ENCODE measurements at regions not wholly inside any gene's neighbourhood (a gene's known extent, or its start where the extent isn't known, plus 50 kb on each side); places are given as distances from the start of the nearest gene placed in this dataset.
"Not testable (repeated sequence)": the region's sequence is repeated elsewhere in the genome, so short reads cannot be mapped to it uniquely, and the experiment has no call there.

GRCh38 chr7:112540839-112541577 is 60.2 kb downstream of the LSMEM1 start:
- DNase-seq (ENCODE audit: low spot score): no peak
- in situ Hi-C loops (cut with HindIII; ENCODE audit: low sequenced_read_pairs): no loop called here

GRCh38 chr7:112546723-112547513 is 66.1 kb downstream of the LSMEM1 start:
- in situ Hi-C loops (cut with HindIII; ENCODE audit: low sequenced_read_pairs): no loop called here
- DNase-seq (ENCODE audit: low spot score): no peak

GRCh38 chr7:112547916-112548315 is 67.1 kb downstream of the LSMEM1 start:
- in situ Hi-C loops (cut with HindIII; ENCODE audit: low sequenced_read_pairs): no loop called here
- DNase-seq (ENCODE audit: low spot score): no peak

GRCh38 chr7:112550468-112551060 is 69.8 kb downstream of the LSMEM1 start:
- in situ Hi-C loops (cut with HindIII; ENCODE audit: low sequenced_read_pairs): no loop called here
- no peak for DNase-seq (ENCODE audit: low spot score)

DNA sequence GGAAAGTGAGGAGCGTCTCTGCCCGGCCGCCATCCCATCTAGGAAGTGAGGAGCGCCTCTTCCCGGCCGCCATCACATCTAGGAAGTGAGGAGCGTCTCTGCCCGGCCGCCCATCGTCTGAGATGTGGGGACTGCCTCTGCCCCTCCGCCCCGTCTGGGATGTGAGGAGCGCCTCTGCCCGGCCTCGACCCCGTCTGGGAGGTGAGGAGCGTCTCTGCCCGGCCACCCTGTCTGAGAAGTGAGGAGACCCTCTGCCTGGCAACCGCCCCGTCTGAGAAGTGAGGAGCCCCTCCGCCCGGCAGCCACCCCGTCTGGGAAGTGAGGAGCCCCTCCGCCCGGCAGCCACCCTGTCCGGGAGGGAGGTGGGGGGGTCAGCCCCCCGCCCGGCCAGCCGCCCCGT is 70.7 kb downstream of the LSMEM1 start:
- in situ Hi-C loops (cut with HindIII; ENCODE audit: low sequenced_read_pairs); DNase-seq (ENCODE audit: low spot score): not testable (repeated sequence)

DNA sequence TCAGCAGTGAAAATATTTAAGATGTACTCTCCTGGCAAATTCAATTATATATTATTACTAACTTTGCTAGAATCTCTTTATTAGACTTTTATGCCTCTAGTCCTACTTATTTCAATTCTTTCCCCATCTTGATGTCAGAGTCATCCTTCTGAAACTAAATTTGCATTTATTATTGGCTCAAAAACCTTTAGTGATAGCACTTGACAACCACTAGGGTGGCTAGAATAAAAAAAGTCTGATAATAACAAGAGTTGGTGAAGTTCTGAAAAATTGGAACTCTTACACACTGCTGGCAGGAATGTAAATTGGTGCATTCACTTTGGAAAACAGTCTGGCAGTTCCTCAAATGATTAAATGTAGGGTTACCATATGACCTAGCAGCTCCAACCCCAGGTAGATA is 73.8 kb downstream of the LSMEM1 start:
- in situ Hi-C loops (cut with HindIII; ENCODE audit: low sequenced_read_pairs): no loop called here
- DNase-seq (ENCODE audit: low spot score): no peak

DNA sequence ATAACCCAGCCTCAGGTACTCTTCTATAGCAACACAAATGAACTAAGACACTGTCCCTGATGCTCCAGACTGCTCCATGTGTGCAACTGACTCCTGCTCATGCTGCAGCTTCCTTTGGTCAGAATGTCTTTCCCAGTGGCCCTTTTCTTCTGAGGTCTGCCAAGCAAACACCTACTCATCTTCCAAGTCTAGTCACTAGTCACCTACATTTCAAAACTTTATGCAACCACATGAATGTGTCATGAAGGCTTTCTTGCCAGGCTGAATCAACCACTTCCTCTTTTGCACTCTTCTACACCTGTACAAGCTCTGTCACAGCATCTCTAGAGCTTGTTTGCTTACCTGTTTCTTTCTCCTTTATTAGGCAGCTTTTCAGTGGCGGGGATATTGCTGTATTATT is 75.8 kb downstream of the LSMEM1 start:
- no peak for DNase-seq (ENCODE audit: low spot score)
- in situ Hi-C loops (cut with HindIII; ENCODE audit: low sequenced_read_pairs): no loop called here

DNA sequence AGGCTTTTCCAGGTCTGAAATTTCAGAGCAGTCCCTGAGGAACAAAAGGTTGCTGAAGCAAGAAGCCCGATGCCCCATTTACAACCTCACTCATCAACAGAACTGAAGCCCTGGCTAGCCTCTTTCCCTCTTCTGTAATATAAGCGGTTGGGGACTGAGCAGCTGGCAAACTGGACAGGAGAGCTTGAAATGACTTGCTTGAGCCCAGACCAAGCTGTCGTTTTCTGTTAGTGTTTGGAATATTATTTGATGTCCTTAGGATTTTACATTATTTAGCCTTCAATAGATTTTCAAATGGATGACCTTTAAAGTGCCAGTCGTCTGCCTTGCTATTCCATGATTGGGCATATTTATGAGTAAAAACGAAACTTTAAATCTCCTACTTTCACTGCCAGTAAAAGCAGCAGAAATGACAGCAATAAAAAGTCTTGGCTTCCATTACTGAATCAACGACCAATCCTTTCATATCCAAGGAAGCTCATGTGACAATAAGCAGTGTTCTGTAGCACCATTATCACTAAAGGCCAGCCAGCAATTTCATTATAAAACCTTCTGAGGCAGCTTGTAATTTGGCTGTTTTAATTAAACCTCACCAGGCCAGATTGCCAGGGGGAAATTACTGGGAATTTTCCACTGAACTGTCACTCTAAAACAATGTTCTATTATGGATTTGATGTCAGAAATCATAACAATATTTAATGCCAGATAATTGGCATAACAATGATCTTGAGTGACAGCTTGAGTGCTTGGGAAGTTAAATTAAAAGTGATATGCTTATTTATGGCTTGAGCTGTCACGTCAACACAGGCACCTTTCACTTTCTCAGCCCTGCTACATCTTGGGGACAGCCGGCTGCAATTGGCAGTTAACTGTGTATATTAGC is 85.9 kb downstream of the LSMEM1 start:
- DNase-seq (ENCODE audit: low spot score): peak; percentile 83
- in situ Hi-C loops (cut with HindIII; ENCODE audit: low sequenced_read_pairs): no loop called here

GRCh38 chr7:112567388-112567787 is 86.6 kb downstream of the LSMEM1 start:
- DNase-seq (ENCODE audit: low spot score): no peak
- in situ Hi-C loops (cut with HindIII; ENCODE audit: low sequenced_read_pairs): no loop called here

DNA sequence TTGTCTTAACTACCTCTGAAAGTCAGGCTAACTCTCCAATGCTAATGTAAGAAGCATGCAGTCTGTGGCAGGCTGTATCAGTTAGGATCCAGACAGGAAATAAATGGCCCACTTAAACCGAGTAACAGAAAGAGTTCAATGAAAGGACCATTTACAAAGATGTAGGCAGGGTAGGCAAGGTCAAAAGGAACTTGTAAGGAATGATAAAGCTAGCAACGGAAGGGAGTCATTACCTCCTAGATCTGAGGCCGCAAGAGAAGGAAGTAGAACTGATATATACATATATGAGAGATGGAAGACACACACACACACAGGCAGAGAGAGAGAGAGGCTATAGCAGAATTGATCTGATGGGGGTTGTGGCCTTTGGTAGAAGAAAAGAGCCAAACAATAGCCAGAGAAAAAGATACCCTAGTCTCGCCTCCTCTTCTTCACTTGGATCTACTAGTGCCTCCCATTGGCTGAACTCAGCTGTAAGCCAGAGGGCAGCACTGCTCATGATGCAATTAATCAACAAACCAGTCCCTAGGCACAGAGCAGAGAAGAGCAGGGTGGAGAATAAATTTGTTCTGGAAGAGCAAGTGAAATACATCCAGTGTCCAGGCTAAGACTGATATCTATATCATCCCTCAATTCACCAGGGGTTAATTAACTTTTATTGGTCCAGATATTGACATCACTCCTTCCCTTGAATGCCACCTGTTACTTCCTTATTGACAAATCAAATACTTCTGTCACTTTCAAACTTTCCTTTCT is 91.2 kb downstream of the LSMEM1 start:
- no peak for DNase-seq (ENCODE audit: low spot score)
- in situ Hi-C loops (cut with HindIII; ENCODE audit: low sequenced_read_pairs): no loop called here

DNA sequence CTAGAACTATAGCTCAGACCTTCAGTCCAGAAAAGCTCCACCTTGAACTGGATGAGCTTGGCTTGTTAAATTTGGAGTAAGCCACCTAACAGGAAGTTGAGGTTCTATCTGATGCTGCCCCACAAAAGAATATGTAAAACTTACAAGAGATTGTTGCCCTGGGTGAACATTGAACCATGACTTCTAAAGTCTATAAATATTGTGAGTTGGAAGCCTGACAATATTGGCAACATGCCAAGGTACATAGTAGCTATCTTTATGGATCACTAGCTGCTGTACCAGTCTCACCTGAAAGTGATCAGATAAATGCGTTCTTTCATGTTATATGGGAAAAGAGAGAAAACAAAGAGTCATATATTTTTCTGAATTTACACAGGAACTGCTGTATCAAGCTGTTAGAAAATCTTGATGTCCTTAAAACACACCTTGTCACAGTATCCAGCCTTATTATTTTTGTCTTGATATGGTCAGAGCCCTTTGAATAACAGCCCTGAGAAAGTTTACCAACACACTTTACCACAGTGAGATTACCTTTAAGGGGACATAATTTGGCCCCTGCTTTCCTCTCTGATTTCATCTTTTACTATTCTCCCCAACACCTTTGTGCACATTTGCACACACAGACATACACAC is 92.0 kb downstream of the LSMEM1 start:
- DNase-seq (ENCODE audit: low spot score): no peak
- in situ Hi-C loops (cut with HindIII; ENCODE audit: low sequenced_read_pairs): no loop called here

- DNase-seq (ENCODE audit: low spot score): no peak
- in situ Hi-C loops (cut with HindIII; ENCODE audit: low sequenced_read_pairs): no loop called here
Observed at GRCh38 chr7:112573302-112574039, 92.7 kb downstream of the LSMEM1 start.

GRCh38 chr7:112575864-112576263 is 95.1 kb downstream of the LSMEM1 start:
- no peak for DNase-seq (ENCODE audit: low spot score)
- in situ Hi-C loops (cut with HindIII; ENCODE audit: low sequenced_read_pairs): no loop called here

GRCh38 chr7:112579388-112579787 is 98.6 kb downstream of the LSMEM1 start:
- no peak for DNase-seq (ENCODE audit: low spot score)
- in situ Hi-C loops (cut with HindIII; ENCODE audit: low sequenced_read_pairs): no loop called here

DNA sequence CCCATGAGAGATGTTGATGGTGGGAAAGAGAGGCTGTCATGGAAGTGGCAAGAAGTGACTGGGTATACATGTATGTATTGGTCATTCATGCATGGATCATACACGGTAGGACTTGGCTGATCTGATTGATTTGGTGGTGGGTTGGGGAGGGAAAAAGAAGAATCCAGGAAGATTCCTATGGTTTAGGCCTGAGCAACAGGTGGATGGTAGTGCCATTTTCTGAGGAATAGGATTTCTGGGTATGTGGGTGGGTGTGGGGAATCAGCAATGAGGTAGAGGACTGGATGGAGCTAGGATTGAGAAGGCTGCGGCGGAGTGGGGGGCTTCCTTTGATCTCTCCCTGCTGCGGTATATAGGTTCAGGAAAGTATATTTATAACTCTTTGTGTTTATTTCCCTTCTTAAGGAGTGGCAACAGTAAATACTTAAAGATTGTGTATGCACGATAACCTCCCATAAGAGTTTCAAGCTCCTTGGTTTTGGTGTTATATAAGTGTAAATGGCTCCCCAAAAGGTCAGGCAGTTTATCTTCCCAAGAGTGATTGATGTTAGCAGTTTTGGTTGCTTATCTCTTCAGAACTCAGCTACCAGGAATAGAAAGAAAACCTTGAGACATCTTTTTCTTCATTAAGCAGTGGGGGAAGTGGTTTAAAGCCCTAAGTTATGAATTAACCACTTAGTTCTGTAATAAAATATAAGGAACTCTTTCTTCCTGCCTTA is 100.1 kb downstream of the LSMEM1 start:
- in situ Hi-C loops (cut with HindIII; ENCODE audit: low sequenced_read_pairs): no loop called here
- DNase-seq (ENCODE audit: low spot score): no peak

DNA sequence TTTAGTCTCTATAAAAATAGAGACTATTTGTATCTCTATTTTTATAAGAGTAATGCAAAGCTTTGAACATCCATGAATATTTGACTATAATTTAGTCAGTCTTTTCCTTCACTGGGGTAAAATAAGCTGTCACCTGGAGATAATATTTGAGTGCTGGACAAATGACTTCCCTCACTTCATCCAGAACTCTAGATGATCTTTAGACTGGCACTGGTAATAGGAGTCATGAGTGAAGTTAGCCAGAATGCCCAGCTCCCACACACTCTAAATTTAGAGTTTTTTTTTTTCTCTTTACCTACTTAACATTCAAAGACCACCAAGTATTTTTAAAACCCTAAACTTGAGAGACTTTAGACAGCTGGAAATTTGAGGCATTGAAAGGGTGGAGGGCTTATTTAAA is 100.7 kb downstream of the LSMEM1 start:
- in situ Hi-C loops (cut with HindIII; ENCODE audit: low sequenced_read_pairs): no loop called here
- no peak for DNase-seq (ENCODE audit: low spot score)

DNA sequence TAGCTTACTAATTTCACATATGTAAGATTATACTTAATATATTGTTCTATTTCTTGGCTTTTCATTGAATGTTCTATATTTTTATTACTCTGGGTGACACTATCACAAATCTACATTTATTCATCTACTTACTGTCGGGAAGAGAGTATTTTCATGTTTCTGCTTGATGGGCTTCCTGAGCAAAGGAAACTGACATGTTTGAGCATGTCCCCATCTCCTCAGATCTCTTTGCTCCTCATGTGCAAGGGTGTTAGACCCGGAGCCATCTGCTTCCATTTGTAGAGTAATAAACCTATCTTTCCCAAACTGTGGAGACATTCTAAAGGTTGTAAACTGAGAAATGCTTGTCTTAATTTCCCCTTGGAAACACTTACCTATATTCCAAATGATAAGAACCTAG is 103.5 kb downstream of the LSMEM1 start:
- DNase-seq (ENCODE audit: low spot score): no peak
- in situ Hi-C loops (cut with HindIII; ENCODE audit: low sequenced_read_pairs): no loop called here
